HG03159 (cell line): ENCODE measurements at regions not wholly inside any gene's neighbourhood (a gene's known extent, or its start where the extent isn't known, plus 50 kb on each side); places are given as distances from the start of the nearest gene placed in this dataset.
"Not testable (repeated sequence)": the region's sequence is repeated elsewhere in the genome, so short reads cannot be mapped to it uniquely, and the experiment has no call there.

Source experiments
- ATAC-seq: cut with Tn5 transposase; IDR thresholded peaks from one replicate; pipeline ENCODE4 v1.9.1; 2021; ENCODE audit warnings: mild to moderate bottlenecking, moderate library complexity; ENCODE audit not compliant: unreplicated experiment

DNA sequence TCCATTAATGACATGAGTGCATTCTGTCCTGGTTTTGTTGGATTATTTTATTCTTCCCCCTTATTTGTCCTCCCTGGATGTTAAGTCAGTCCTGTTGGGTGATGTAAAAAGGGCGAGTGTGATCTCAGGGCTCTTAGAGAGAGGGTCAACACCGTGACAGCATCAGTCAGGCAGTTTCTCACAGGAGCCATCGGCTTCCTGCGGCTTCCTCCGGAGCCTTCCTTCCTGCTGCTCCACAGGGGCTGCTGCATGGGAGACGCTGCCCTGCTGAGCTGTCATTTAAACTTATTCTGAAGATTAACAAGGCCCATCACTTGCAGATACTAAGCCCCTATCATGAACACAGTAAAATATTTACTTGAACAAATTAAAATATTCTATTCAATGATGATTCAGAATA is 211.3 kb downstream of the SPATA31A1 start:
- ATAC-seq, result not testable (repeated sequence)

DNA sequence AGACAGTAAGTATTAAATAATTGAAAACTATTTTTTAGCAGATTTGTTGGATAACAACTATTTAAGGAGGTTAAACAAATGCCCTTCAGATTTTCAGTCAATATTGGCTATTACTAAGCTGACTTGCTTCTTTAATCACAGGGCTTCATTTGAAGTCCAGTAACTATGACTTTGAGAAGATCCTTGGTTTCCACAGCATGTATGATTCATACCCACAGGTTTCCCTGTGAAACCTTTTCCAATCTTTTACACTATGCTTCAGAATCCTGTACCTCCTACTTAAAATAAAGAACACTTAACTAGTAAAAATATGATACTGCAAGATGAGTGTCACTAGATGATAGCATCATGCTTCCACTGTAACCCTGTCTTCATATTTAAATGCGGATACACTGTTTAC is 211.9 kb downstream of the SPATA31A1 start:
- ATAC-seq, result not testable (repeated sequence)

GRCh38 chr9:39568900-39569299 is 213.4 kb downstream of the SPATA31A1 start:
- not testable (repeated sequence) for ATAC-seq

DNA sequence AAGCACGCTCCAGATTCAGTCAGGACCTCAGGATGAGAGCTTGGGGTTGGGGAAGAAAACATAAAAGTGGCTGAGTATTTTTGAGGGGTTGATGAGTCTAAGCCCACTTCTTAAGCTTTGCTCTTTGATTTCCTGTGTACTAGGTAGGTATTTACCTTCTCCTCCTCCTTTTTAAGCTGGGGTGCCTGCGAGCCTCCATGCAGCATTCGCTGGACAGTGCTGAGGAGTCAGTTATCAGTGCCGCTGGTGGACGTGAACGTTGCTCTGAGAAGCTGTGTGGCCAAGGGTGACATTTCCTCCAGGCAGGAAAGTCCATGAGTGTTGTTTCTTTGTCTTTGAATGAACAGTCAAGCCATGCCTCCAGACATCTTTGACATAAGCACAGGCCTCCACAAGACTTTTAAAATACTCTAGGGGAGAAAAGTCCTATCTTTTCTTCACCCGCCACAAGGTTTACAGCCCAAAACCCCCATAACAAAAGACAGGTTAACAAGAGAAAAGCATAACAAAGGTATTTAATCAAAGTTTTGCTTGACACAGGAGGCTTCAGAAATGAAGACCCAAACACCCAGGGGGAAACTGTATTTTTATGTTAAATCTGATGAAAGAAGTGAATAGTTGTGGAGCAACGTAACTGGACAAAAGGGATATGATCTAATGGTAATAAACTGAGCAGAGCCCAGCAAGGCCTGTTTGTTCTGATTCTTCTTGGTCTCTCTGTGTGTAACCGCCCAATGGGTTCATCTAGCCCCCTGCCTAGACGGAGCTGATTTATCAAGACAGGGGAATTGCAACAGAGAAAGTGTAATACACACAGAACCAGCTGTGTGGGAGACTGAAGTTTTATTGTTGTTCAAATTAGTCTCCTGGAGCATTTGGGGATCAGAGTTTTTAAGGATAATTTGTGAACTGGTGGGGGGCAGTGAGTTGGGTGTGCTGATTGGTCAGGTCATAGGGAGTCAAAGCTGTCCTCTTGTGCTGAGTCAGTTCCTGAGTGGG is 217.9 kb downstream of the SPATA31A1 start:
- ATAC-seq, result not testable (repeated sequence)

GRCh38 chr9:39579000-39579399 is 223.5 kb downstream of the SPATA31A1 start:
- not testable (repeated sequence) for ATAC-seq

- ATAC-seq, result not testable (repeated sequence)
These were observed 225.8 kb downstream of the SPATA31A1 start for GRCh38 chr9:39581296-39581695.

GRCh38 chr9:39582677-39583412 is 227.4 kb downstream of the SPATA31A1 start:
- not testable (repeated sequence) for ATAC-seq

GRCh38 chr9:39583413-39583747 is 227.9 kb downstream of the SPATA31A1 start:
- not testable (repeated sequence) for ATAC-seq

DNA sequence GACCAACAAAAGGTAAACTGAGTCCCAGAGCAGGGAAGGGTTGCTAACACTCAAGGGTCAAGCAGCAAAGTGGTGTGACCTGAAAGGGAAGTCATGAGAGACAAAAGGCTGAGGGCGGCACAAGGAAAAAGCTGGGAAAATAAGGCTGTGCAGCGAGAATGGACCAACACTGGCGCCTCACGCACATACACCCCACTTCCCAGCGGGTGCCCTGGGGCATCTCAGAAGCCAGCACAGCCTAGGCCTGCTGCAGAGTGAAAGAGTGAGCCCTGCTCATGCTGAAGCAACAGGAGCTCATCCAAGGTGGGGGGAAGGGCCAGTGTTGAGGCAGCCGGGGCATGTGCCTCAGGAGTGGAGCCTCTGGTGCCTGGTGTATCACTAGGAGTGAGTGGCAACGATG is 229.8 kb downstream of the SPATA31A1 start:
- ATAC-seq, result not testable (repeated sequence)

DNA sequence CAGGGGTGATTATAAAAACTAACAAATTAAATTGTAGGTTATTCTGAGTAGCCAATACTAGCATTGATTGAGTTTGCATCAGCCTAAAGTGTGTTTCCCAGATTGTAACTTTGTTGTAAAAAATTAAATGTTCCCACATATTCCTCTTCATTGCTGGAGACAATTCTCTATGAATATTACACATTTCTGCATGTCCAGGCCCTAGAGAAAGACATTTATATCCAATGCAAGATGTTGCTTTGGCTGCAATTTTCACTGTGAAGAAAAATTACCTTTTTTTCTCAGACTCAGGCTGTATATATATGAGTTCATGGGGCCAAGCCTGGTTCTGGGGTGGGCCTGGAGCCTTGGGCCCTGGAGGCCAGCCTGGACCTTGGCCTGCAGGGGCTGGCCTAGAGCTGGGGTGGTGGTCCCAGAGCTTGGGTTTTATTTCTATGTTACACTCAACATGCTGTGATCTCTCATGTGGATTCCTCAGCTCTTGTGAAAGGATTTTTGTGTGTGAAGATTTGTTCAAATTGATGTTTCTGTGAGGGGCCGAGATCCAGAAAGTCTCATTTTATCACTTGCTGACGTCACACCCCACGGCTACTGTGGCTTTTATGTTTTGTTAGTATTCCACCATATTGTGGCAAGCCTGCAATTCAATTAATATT is 232.5 kb downstream of the SPATA31A1 start:
- no peak for ATAC-seq

DNA sequence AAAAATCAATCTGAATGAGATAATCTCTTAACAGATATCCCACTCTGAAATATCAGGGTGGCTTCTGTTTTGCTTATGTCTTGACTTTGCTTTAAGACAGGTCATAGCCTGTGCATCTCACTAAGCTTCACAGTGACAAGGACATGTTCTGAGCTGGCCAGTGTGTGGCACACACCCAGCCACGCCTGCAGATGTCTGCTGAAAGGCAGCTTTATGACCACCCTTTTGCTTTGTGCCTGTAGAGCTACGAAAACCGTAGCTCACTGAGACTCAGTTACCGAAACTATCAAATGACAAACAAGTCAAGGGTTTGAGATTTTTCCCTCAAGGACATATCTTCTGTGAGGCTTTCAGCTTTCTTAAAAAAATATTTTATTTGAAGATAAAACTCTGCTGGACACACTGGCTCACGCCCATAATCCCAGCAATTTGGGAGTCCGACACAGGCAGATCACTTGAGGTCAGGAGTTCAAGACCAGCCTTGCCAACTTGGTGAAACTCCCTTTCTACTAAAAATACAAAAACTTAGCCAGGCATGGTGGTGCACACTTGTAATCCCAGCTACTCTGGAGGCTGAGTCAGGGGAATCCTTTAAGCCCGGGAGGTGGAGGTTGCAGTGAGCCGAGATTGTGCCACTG is 233.2 kb downstream of the SPATA31A1 start:
- no peak for ATAC-seq

DNA sequence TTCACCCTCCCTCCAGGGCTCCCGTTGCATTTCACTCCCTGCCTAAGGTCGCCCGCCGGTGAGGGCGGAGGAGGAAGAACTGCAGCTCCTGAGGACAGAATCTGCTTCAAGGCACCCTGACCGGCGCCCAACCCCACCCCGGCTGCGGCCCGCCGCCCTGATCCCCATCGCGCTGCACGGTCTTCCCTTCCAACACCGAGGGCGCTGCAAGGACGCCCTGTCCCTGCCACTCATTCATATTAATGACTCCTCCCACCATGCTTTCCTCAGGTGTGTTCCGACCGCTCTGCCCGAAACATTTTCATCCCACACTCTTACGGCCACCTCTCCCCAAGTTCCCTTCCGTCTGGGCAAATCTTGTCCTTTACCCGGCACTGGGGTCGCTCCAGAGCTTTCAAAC is 248.6 kb downstream of the SPATA31A1 start:
- ATAC-seq, result not testable (repeated sequence)

GRCh38 chr9:39611449-39612231 is 256.2 kb downstream of the SPATA31A1 start:
- ATAC-seq, result peak; percentile 97

GRCh38 chr9:39616480-39616879 is 261.0 kb downstream of the SPATA31A1 start:
- ATAC-seq, result not testable (repeated sequence)

- ATAC-seq, result not testable (repeated sequence)
These were observed 268.6 kb downstream of the SPATA31A1 start for GRCh38 chr9:39624048-39624447.

DNA sequence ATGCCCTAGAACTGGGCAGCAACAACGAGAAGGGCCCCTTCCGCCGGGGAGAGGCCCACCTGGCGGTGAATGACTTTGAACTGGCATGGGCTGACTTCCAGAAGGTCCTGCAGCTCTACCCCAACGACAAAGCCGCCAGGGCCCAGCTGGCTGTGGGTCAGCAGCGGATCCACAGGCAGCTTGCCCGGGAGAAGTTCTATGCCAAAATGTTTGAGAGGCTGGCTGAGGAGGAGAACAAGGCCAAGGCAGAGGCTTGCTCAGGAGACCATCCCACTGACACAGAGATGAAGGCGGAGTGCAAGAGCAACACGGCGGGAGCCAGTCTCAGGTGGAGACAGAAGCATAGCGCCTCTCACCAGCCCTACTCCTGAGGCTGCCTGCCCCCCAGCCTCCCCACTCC is 276.6 kb downstream of the SPATA31A1 start:
- ATAC-seq, result not testable (repeated sequence)

GRCh38 chr9:39649029-39649428 is 293.6 kb downstream of the SPATA31A1 start:
- ATAC-seq, result not testable (repeated sequence)

DNA sequence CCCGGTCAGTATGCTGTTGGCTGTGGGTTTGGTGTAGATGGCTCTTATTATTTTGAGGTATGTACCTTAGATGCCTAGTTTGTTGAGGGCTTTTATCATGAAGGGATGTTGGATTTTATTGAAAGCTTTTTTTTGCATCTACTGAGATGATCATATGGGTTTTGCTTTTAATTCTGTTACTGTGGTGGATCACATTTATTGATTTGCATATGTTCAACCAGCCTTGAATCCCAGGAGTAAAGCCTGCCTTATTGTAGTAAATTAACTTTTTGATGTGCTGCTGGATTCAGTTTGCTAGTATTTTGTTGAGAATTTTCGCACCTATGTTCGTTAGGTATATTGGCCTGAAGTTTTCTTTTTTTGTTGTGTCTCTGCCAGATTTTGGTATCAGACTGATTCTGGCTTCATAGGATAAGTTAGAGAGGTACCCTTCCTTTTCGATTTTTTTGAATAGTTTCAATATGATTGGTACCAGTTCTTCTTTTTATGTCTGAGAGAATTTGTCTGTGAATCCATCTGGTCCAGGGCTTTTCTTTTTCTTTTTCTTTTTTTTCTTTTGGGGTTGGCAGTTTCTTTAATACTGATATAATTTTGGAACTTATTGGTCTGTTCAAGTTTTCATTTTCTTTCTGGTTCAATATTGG is 301.6 kb downstream of the SPATA31A1 start:
- ATAC-seq, result peak; percentile 81

GRCh38 chr9:39663020-39663419 is 307.6 kb downstream of the SPATA31A1 start:
- not testable (repeated sequence) for ATAC-seq
